Left lung (tissue), 4 donors: ENCODE measurements at regions not wholly inside any gene's neighbourhood (a gene's known extent, or its start where the extent isn't known, plus 50 kb on each side); places are given as distances from the start of the nearest gene placed in this dataset.

ENCODE experiments used
- ATAC-seq: fragments of 200-7000 bp; cut with Tn5 transposase; one replicate; pipeline ENCODE4 v1.9.1; 2020; ENCODE audit warnings: moderate library complexity
- DNase-seq, 4 donors: peaks; one replicate each; pipeline ENCODE4 v3.0.0-alpha.2; 2013 to 2020
- H3K27ac ChIP-seq, 2 donors: fragments of 200-600 bp; sonication (generic) in 1 of 2; one replicate each; pipeline versions ENCODE4 v1.5.0 to v1.8.0; 2020 to 2021
- H3K27me3 ChIP-seq, 2 donors: fragments of 200-600 bp; sonication (generic) in 1 of 2; one replicate each; pipeline versions ENCODE4 v1.5.0 to v1.8.0; 2020 to 2021
- H3K36me3 ChIP-seq, 2 donors: fragments of 200-600 bp; sonication (generic) in 1 of 2; one replicate each; pipeline versions ENCODE4 v1.5.0 to v1.8.0; 2020 to 2021
- H3K4me1 ChIP-seq, 2 donors: fragments of 200-600 bp; one replicate each; pipeline ENCODE4 v1.8.0; 2021
- H3K4me3 ChIP-seq, 2 donors: fragments of 200-600 bp; sonication (generic) in 1 of 2; one replicate each; pipeline versions ENCODE4 v1.5.0 to v1.8.0; 2020 to 2021; ENCODE audit warnings: mild to moderate bottlenecking in 1 of 2
- H3K9me3 ChIP-seq, 2 donors: fragments of 200-600 bp; sonication (generic) in 1 of 2; one replicate each; pipeline versions ENCODE4 v1.5.0 to v1.8.0; 2020 to 2021
- CTCF ChIP-seq, 2 donors: fragments of 200-600 bp; sonication (generic) in 1 of 2; IDR thresholded peaks; one replicate each; pipeline versions ENCODE4 v1.5.0 to v1.8.0; 2021; ENCODE audit warnings: antibody characterized with exemption in 2 of 2
- intact Hi-C, 2 donors: fragments of 100-400 bp; cut with DNase I; formaldehyde crosslinking; loops; one replicate each; pipeline versions ENCODE4 v1.11.2 to v1.14.2; 2022
- donor health status: DM: no; HTN: yes; CAD: no.
- donor health status: DM: no; HTN: no; CAD: no.

GRCh38 chr2:240254337-240255164, 114.1 kb upstream of the OTOS start:
- no peak overlapping the region for H3K27ac ChIP-seq
- intact Hi-C loops, result no loop called here

GRCh38 chr2:240255165-240255491, 114.7 kb upstream of the OTOS start:
- H3K27me3 ChIP-seq, result peaks cover 0 to 11% of the 10 kb centered on the region in 2 donors
- peak overlapping the region; percentile 11 to 32 for H3K4me3 ChIP-seq
- ATAC-seq (no peak), DNase-seq (peak in 1 of 4 donors; percentile 57)
- TF ChIP-seq CTCF (IDR thresholded peaks at IDR 0.05), result no peak
- H3K36me3 ChIP-seq, result no peaks in the 10 kb centered on the region
- H3K9me3 ChIP-seq, result no peaks in the 10 kb centered on the region
- H3K4me1 ChIP-seq, result peaks cover 12 to 17% of the 10 kb centered on the region in 2 donors
- peak overlapping the region; percentile 57 to 69 for H3K27ac ChIP-seq
- intact Hi-C loops, result no loop called here

More at GRCh38 chr2:240254337-240255164, 114.1 kb upstream of the OTOS start:
- TF ChIP-seq CTCF (IDR thresholded peaks at IDR 0.05), result no peak
- peaks cover 0 to 11% of the 10 kb centered on the region in 2 donors for H3K27me3 ChIP-seq
- no peaks in the 10 kb centered on the region for H3K36me3 ChIP-seq
- DNase-seq (peak in 1 of 4 donors; percentile 34), ATAC-seq (no peak)
- peak overlapping the region in 1 of 2 donors; percentile 32 for H3K4me3 ChIP-seq
- H3K4me1 ChIP-seq, result peaks cover 12 to 17% of the 10 kb centered on the region in 2 donors
- H3K9me3 ChIP-seq, result no peaks in the 10 kb centered on the region

- peak overlapping the region; percentile 57 to 69 for H3K27ac ChIP-seq
- H3K27me3 ChIP-seq, result peaks cover 0 to 11% of the 10 kb centered on the region in 2 donors
- intact Hi-C loops, result no loop called here
- peak overlapping the region; percentile 11 to 32 for H3K4me3 ChIP-seq
- H3K36me3 ChIP-seq, result no peaks in the 10 kb centered on the region
- H3K4me1 ChIP-seq, result peaks cover 6 to 9% of the 10 kb centered on the region in 2 donors
- DNase-seq (peak in 2 of 4 donors; percentile 50 to 77), ATAC-seq (peak; percentile 45)
- no peak for TF ChIP-seq CTCF (IDR thresholded peaks at IDR 0.05)
- H3K9me3 ChIP-seq, result no peaks in the 10 kb centered on the region
Measured at GRCh38 chr2:240255811-240256703, 115.6 kb upstream of the OTOS start.

GRCh38 chr2:240256704-240257637, 116.5 kb upstream of the OTOS start:
- no peak for TF ChIP-seq CTCF (IDR thresholded peaks at IDR 0.05)
- H3K36me3 ChIP-seq, result no peaks in the 10 kb centered on the region
- ATAC-seq (no peak), DNase-seq (peak in 1 of 4 donors; percentile 51)
- intact Hi-C loops, result no loop called here
- no peak overlapping the region for H3K4me3 ChIP-seq
- peak overlapping the region in 1 of 2 donors; percentile 69 for H3K27ac ChIP-seq
- H3K9me3 ChIP-seq, result peaks cover 0 to 1% of the 10 kb centered on the region in 2 donors
- H3K4me1 ChIP-seq, result peaks cover 0 to 2% of the 10 kb centered on the region in 2 donors
- peaks cover 0 to 11% of the 10 kb centered on the region in 2 donors for H3K27me3 ChIP-seq
